ENCODE measurements at regions not wholly inside any gene's neighbourhood (a gene's known extent, or its start where the extent isn't known, plus 50 kb on each side); places are given as distances from the start of the nearest gene placed in this dataset.
"Not testable (repeated sequence)": the region's sequence is repeated elsewhere in the genome, so short reads cannot be mapped to it uniquely, and the experiment has no call there.

DNA sequence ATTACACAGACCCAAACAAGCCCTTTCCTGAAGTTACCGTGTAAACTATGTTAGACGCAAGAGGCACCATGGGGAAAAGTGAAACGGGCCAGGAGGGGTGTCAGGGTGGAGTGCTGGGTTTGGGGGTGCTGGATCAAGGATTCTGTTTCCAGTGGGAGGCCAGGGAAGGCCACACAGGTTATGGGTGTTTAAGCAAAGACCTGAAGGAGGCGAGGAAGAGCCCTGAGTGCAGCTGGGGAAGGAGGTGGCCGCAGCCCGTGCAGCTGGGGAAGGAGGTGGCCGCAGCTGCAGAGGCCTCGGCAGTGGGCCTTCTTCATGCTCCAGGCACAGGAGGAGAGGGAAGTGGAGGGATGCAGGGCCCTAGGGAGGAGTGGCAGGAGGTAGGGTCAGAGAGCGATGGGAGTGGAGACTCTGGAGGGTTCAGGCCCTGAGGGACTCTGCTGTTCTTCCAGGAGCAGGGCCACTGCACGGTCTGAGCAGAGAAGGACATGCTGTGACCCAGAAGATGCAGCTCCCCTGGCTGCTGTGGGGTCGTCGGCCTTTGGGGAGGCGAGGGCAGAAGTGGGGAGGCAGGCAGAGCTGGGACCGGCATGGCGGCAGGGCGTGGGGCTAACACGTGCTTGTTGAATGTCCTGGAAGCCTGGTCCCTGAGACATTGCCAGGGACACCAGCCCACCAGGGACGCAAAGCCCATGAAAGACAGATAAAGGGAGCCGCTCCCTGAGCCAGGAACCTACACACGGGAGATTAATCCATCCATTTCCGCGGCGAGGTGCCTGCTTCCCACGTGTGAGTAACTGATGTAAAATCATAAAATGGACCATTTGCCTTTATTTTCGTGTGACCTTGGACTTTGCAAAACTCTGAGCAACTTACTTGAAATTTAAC, 1049.1 kb downstream of the BRD1 start:
- no peak for DNase-seq (ENCODE audit: low read depth in 2 of 2)

DNA sequence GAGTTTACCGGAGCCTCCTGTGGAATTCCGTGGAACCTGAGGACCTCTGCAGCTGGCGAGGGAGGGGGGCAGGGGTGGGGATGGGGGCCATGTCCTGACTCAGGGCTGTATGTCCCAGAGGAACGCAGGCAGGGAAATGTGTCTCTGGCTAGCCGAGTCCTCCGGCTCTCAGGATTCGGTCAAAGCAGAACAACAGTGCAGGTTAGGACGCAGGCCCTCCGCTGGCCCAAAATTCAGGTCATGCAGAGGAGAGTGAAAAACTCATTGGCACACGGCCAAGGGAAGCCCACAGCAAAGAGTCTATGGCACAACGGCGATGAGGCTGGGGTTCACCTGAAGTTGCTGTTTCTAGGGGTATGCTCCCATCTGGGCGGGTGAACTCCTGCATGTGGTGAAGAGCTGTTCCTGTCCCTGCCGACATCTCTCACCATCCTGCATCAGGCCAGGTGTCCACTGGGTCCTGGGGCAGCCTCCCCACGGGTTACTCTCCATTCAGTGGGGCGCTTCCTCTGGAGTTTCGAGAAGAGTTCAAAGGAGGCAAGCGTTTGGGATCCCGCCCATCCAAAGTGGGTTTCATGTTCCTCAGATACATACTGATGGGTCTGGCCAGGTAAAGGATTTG, 1055.3 kb downstream of the BRD1 start:
- no peak for DNase-seq (ENCODE audit: low read depth in 2 of 2)

DNA sequence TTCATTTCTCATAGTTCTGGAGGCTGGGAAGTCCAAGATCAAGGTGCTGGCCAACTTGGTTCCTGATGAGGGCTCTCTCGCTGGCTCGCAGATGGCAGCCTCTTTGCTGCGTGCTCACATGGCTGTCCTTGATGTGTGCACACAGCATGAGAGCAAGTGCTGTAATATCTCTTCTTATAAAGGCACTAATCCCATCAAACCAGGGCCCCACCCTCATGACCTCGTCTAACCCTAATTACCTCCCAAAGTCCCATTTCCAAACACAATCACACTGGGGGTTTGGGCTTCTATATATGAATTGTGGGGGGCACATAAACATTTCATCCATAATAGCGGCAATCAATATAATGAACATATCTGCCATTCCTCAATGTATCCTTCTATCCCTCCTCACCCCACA, 1062.1 kb downstream of the BRD1 start:
- no peak for DNase-seq (ENCODE audit: low read depth in 2 of 2)

DNA sequence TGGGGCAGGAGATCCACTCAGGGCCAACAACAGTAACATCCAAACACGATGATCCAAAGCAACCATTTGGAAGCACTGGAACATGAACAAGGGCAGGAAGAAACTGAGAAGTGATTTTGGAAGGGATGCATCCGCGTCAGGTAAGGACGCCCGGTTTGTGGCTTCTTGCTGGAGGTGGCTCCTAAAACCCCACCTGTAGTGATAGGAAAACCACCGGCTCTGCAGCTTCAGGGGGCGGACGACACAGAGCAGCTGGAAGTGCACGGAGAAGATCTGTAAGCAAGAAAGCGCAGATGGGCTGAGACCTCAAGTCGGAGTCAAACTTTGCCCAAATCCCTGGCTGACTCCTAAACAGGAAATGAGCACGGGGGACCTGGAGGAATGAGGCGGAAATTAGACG, 1066.1 kb downstream of the BRD1 start:
- no peak for DNase-seq (ENCODE audit: low read depth in 2 of 2)

DNA sequence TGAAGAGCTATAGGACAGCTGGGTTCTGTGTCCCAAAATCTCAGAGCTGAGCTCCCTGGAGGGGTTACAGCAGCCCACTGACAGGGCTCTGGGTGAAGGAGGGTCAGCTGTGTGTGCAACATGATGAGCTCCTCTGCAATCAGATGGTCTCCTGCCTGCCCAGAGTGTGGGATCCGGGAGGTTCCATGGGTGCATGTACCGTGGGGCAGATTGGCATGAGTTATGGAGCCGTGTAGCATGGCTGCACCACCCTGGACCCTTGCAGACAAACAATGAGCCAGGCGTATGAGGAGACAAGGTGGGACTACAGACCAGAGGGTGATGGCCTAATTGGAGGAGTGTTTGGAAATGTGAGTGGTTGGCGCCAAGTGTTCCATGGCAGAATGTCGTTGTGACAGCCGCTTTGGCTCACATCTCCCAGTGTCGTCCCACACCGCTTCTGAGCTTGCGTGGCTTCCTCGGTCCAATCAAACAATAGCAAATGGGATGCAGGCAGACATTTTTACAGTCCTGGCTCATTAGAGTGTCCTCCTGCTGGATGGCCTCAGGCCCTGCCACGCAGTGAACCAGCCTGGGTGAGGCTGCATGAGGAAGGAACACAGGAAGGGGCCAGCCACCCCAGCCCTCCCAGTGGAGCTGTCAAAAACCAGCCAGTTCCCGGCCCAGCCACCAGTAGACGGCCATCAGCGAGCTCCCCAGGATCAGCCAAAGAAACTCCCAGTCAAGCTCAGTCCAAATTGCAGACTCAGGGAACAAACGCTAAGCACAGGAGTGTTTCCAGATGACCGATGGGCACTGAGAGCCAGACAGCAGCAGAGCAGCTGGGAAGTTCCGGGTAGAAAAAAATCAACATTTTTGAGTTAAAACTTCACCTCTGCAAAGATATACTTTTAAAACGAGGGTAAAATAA, 1066.9 kb downstream of the BRD1 start:
- DNase-seq (ENCODE audit: low read depth in 2 of 2) = no peak

DNA sequence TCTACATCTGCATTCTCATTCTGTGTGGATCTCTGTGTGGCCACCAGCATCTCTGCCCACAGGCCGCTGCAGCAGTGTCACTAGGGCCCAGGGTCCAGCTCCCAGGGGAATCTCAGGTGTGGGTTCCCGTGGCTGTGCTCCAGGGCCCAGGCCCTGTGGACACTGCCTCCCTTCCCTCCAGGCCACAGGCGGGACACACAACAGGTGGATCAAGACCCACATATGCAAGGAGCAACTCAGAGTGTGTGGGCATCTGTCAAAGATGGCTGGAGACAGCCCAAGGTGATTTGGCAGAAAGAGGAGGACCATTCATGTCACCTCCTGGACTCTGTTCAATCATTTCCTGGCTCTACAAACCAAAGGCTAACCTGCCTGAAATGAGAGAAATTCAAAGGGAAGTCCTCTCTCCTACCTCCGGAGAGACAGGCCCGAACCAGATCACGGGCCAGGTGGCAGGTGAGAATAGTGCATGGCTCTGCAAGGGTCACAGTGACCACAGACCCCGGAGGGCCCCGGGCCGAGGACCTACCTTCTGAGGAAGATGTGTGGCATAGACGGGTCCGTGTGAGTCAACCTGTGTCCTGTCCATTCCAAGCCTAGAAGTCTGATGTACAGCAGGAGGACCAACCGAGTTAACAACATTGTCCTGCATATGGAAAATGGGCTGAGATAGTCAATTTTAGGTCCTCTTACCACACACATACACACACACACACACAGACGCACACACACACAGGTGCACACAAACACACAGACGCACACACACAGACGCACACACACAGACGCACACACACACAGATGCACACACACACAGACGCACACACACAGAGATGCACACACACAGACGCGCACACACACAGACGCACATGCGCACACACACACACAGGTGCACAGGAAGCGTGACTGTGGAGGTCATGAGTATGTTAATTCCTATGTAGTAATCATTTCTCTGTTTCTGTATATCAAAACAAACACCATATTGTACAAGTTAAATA, 1068.5 kb downstream of the BRD1 start:
- DNase-seq (ENCODE audit: low read depth in 2 of 2) = no peak

DNA sequence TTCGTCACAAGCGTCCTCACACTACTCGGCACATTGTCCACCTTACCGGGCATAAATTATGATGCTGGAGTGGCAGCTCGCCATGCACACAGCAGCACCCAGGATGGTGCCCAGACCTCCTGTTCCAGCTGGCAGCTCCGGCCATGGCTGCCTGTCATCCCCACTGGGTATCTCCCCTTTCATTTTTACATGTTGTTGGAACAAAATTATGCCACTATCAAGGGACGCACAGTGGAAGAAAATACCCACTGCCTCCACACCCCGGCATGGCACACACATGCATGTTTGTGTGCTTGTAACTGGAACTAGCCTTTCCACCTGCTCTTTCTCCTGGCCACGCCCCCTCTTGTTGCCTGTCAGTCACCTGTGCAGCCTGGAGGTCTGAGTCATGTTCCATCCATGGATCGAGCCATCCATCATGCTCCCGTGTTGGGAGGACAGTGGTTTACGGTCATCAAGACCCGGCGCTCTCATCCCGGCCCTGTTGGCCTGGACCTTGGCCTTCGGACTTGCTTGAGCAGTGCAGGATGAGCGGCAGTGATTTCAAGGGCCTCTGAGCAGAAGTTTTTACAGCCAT, 1069.6 kb downstream of the BRD1 start:
- DNase-seq (ENCODE audit: low read depth in 2 of 2) = no peak

DNA sequence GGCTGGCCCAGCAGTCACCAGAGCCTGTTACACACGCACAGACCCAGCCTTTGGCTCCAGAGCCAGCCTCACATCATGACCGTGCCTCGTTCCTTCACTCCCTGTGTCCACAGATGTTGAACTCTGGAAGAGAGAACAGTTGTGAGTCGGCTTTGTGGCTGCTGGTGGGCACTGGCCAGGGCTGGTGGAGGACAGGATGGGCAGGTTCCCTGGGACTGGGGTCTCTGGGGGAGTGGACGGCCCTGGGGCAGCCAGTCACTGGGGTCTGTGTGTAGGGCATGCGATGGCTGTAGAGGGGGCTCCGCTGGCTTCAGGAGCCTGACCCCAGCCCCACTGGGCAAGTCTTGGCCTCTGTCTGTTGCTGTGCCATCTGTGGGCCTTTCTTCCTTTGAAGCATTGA, 1070.1 kb downstream of the BRD1 start:
- no peak for DNase-seq (ENCODE audit: low read depth in 2 of 2)

DNA sequence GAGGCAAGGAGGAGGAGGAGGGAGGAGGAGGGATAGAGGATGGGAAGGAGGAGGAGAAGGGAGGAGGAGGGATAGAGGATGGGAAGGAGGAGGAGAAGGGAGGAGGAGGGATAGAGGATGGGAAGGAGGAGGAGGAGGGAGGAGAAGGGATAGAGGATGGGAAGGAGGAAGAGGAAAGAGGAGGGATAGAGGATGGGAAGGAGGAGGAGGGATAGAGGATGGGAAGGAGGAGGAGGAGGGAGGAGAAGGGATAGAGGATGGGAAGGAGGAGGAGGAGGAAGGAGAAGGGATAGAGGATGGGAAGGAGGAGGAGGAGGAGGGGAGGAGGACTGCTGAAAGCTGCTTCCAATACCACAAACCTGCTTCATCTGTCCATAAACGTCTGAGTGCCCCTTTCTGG, 1070.5 kb downstream of the BRD1 start:
- DNase-seq (ENCODE audit: low read depth in 2 of 2) = not testable (repeated sequence)

DNA sequence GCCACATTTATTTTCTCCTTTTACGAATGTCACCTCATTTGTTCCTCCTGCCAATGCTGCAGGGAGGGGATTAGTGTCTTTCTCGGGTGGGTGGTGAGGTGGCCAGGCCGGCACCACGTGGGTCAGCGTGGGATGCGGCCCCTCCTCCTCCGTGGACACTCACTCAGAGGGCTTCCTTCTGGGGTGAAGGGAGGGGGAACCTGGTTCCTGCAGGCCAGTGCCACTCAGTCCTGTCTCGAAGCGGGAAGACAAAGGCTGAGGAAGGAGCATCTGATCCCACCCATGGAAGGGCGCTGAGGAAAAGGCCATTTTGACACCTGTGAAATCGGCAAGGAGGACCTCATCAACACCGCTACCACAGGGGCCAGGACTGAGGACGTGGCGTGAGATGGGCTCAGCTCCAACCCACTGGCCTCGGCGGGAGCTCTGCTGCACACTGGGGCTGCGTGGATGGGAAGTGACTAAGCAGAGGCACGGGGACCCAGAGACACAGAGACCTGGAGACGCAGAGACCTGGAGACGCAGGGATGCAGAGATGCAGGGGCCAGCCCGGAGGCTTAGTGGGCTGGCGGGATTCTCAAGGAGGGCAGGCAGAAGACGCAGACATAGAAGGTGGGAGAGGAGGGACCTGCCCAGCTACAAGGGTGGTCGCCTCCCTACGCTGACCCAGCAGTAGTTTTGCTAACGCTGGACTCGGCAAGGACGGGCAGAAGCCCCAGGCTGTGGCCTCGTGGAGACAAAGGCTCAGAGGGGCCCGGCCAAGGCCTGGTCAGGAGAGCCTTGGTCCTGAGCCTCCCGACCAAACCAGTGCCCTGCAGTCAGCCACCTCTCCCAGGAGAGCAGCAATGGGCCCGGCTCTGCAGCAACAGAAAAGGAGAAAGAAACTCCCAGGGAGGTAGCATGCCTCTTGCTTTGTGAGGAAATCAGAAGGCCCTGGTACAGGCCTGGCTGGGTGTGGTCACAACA, 1071.2 kb downstream of the BRD1 start:
- DNase-seq (ENCODE audit: low read depth in 2 of 2) = no peak

DNA sequence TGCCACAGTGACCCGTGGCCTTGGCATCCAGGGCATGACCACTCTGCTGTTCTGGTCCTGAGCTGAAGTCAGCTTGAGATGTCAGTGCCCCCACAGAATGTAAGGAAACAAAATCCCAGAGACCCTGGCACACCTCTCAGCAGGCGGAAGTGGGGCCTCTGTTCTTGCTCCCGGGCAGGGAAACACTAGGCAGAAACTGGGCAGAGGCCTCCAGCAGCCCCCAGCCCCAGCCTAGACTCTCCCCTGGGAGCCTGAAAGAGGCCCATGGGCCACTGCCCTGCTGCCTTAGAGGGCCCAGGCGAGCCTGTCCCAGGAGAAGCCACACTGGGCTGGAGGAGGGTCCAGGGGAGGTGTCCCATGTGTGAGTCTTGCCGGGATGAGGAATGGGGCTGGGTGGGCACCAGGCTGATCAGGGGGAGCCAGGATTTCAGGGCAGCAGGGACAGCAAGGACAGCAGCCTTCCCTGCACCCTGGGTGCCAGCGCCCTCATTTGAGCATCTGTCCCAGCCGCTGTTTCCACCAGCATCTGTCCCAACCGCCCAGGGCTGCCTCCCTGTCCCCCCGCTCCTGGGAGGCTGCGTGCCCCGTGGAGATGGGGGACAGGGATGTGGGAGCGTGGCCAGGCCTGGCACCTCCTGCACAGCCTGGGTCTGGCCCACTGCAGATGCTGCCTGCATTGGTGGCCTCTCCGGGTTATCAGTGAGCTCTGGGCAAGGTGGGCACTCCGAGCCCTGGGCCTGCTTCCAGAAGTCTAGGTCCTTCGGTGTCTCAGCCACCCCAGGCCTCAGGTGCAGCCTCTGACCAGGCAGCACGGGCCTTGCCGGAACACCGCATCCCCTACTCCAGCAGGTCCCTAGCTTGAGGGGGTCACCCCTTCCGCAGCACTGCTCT, 1072.4 kb downstream of the BRD1 start:
- no peak for DNase-seq (ENCODE audit: low read depth in 2 of 2)

DNA sequence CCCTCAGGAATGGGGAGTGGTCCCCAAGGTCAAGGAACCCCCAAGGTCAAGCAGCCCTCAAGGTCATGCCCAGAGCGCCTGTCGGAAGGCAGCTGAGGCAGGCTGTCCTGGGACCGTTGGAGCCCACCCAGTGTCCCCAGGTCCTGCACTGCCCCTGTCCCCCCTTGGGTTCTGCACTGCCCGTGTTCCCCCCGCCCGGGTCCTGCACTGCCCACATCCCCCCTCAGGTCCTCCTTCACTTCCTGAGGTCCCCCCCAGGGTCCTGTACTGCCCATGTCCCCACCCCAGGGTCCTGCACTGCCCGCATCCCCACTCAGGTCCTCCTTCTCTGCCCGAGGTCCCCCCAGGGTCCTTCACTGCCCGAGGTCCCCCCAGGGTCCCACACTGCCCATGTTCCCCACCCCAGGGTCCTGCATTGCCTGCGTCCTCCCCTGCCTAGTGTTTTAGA, 1073.0 kb downstream of the BRD1 start:
- no peak for DNase-seq (ENCODE audit: low read depth in 2 of 2)

DNA sequence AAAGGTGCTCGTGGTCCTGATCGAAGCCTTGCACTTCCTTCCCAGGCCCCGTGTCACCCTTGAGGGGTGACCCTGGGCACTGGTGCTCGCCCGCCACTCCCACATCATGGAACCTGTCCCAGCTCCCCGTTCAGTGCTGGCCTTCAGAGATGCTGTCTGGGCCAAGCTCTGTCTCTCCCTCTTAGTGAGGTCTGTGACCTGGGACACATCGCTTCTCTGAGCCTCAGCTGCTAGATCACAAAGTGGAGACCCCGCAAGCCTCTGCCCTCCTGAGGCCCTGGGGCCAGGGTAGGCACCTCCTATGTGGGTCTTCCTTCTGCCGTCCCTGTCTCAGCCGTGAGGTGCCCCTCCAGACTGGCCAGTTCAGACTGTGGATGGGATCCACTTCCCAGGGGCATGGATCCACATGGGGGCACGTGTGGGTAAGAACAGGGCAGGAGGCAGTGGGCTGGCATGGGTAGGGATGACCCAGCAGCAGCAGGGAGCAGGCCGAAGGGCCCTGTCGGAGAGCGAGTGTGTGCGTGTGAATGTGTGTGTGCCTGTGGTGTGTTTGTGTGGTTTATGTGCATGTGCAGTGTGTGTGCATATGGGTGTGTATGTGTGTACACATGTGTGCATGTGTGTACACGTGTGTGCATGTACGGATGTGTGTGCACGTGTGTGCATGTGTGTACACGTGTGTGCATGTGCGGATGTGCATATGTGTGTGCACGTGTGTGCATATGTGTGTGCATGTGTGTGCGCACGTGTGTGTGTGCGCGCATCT, 1073.7 kb downstream of the BRD1 start:
- no peak for DNase-seq (ENCODE audit: low read depth in 2 of 2)

DNA sequence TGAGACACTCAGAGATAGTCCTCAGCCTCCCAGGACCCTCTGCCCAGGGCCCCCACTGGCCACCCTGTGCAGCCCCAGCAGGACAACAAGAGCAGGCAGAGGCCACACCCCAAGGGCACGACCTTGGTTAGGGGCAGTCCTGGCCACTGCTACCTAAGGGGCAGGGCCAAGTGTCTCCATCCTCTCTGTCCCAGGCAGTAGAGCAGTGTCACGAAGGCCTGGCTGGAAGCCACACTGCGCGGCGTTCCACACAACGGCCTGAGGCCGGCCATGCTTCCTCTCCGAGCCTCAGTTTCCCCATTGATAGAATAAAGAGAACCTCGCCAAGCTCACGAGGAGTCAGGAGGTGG, 1074.3 kb downstream of the BRD1 start:
- no peak for DNase-seq (ENCODE audit: low read depth in 2 of 2)

DNA sequence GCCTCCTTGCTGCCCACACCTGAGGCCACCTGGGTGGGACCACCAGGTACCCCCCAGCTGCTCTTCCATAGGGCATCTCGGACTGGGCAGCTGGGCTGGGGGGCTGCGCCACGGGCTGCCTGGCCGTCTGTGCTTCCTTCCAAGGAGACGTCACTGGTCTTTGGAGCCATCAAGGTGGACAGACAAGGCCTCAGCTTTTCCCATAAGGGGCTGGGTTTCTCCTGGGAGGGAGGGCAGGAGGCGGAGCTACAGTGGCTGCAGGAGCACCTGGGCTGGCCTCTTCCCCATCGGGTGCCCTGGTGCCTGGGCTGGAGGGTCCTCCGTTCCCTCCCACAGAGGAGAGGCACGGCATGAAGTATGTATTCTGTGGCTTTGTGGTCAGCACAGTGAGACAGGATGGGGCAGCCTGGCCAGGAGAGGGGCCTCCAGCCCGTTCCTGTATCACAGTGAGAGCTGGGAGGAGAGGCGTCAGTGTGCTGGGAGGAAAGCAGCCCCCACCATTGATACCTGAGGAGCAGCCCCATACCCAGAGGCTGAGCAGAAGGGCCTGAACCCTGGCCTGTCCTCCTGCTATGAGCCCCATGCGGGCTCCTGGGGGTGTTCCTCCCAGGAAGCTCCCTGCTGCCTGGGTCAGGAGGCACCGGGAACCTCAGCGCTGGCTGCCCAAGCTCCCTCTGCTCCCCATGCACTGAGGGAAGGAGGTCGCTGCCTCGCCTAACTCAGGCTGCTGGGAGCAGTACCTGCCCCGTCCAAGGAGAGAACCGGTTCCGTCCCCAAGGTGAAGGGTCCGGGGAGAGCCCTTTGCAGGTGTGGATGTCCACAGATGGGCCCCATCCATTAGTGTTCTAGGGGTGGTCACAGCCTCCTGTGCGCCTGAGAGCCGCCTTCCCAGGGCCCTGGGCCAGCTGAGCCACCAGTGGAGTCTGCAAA, 1075.0 kb downstream of the BRD1 start:
- no peak for DNase-seq (ENCODE audit: low read depth in 2 of 2)

DNA sequence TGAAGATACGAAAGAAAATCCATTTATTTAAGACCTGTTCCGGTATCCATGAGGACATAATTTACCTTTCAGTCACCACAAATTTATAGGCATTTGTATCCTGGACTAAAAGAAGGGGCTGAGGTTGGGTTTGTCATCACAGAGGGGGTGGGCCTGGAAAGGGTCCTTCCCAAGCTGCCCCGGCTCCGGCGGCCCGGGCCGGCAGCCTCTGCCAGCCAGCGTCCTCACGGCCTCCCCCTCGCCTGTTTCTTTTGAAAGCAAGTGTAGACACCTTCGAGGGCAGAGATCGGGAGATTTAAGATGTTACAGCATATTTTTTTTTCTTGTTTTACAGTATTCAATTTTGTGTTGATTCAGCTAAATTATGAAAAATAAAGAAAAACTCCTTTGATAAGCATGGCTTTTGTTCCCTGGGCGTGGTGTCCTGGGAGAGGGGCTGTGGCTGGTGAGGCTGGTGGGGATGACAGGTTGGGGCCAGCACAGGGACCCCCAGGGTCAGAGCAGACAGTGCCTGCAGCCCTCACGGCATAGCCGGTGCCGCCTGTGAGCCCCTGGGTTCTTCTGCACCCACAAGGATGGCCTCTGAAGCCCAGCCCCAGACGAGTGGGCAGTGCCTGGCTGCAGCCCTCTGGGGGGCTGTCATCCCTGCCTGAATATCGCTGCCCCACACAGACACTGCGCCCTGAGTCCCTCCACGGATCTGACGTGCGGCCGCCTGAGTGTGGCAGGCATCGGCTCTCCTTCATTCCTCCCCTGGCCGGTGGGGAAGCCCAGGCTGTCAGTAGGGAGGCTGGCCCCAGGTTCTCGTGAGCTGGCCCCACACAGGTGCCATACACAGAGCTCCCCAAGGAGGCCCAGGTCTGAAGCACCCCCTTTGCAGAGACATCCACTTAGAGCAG, 1075.9 kb downstream of the BRD1 start:
- DNase-seq (ENCODE audit: low read depth in 2 of 2) = no peak
